WTC11 (cell line): ENCODE measurements at regions not wholly inside any gene's neighbourhood (a gene's known extent, or its start where the extent isn't known, plus 50 kb on each side); places are given as distances from the start of the nearest gene placed in this dataset.

Experiments
- ATAC-seq: fragments of 200-7000 bp; cut with Tn5 transposase; 2 replicates; pipeline ENCODE4 v1.10.0; 2021; ENCODE audit warnings: mild to moderate bottlenecking, moderate library complexity
- CTCF ChIA-PET: fragments of 300-600 bp; sonication (Branson Sonifier 250); formaldehyde crosslinking; loops from one replicate; lab custom pipeline; 2021; ENCODE audit warnings: antibody characterized with exemption; lab: Charles Lee
- POLR2A ChIA-PET: fragments of 350-600 bp; sonication (Branson Sonifier 250); formaldehyde crosslinking; loops from one replicate; lab custom pipeline; 2021; ENCODE audit warnings: antibody characterized with exemption; lab: Charles Lee
- DNase-seq: peaks from one replicate; pipeline ENCODE4 v3.0.0; 2021; ENCODE audit warnings: low spot score
- H3K27ac Mint-ChIP-seq: 2 replicates; pipeline ENCODE4 v1.8.0; 2021; ENCODE audit warnings: mixed read lengths
- H3K27me3 Mint-ChIP-seq: 2 replicates; pipeline ENCODE4 v1.8.0; 2021; ENCODE audit warnings: low read depth, mild to moderate bottlenecking, moderate library complexity, mixed read lengths
- H3K36me3 Mint-ChIP-seq: 2 replicates; pipeline ENCODE4 v1.8.0; 2021; ENCODE audit warnings: mixed read lengths
- H3K4me1 Mint-ChIP-seq: 2 replicates; pipeline ENCODE4 v1.8.0; 2022; ENCODE audit warnings: mixed read lengths
- H3K4me3 Mint-ChIP-seq: 2 replicates; pipeline ENCODE4 v1.8.0; 2021; ENCODE audit warnings: mild to moderate bottlenecking, moderate library complexity, mixed read lengths
- H3K9me3 Mint-ChIP-seq: 2 replicates; pipeline ENCODE4 v1.8.0; 2021; ENCODE audit warnings: mixed read lengths
- ARID4B ChIP-seq: sonication (generic); formaldehyde crosslinking; IDR thresholded peaks from 2 replicates; pipeline ENCODE4 v1.8.0; 2023; ENCODE audit warnings: missing genetic modification reagents, mild to moderate bottlenecking, borderline replicate concordance
- CREB1 ChIP-seq: sonication (generic); formaldehyde crosslinking; IDR thresholded peaks from 2 replicates; pipeline ENCODE4 v1.8.0; 2023; ENCODE audit warnings: mild to moderate bottlenecking, missing genetic modification reagents
- CREM ChIP-seq: sonication (generic); formaldehyde crosslinking; IDR thresholded peaks from 2 replicates; pipeline ENCODE4 v1.8.1; 2022; ENCODE audit warnings: mild to moderate bottlenecking, missing genetic modification reagents, moderate library complexity
- ELF4 ChIP-seq: sonication (generic); formaldehyde crosslinking; IDR thresholded peaks from 2 replicates; pipeline ENCODE4 v1.8.1; 2022; ENCODE audit warnings: low read depth, mild to moderate bottlenecking, moderate library complexity, missing genetic modification reagents
- ERG ChIP-seq: fragments of 250-450 bp; sonication (Bioruptor Pico); IDR thresholded peaks from 2 replicates; pipeline ENCODE4 v1.8.0; 2021; ENCODE audit warnings: mild to moderate bottlenecking
- ETV6 ChIP-seq: sonication (generic); formaldehyde crosslinking; IDR thresholded peaks from 2 replicates; pipeline ENCODE4 v1.8.1; 2022; ENCODE audit warnings: mild to moderate bottlenecking, missing genetic modification reagents
- FOXJ3 ChIP-seq: sonication (generic); formaldehyde crosslinking; IDR thresholded peaks from 2 replicates; pipeline ENCODE4 v1.9.0; 2021; ENCODE audit warnings: missing genetic modification reagents, mild to moderate bottlenecking, borderline replicate concordance
- FOXK1 ChIP-seq: sonication (generic); formaldehyde crosslinking; IDR thresholded peaks from 2 replicates; pipeline ENCODE4 v1.8.0; 2022; ENCODE audit warnings: mild to moderate bottlenecking, moderate library complexity, missing genetic modification reagents
- FOXP1 ChIP-seq: sonication (generic); formaldehyde crosslinking; IDR thresholded peaks from 2 replicates; pipeline ENCODE4 v1.8.0; 2022; ENCODE audit warnings: missing genetic modification reagents, mild to moderate bottlenecking, moderate library complexity, borderline replicate concordance
- GRHL2 ChIP-seq: fragments of 250-450 bp; sonication (Bioruptor Pico); IDR thresholded peaks from 2 replicates; pipeline ENCODE4 v1.8.0; 2022; ENCODE audit warnings: mild to moderate bottlenecking, moderate library complexity; ENCODE audit not compliant: insufficient replicate concordance, severe bottlenecking
- GTF2I ChIP-seq: fragments of 250-450 bp; sonication (Bioruptor Pico); conservative IDR thresholded peaks from 2 replicates; pipeline ENCODE4 v1.4.0; 2021; ENCODE audit warnings: mild to moderate bottlenecking
- JUN ChIP-seq: sonication (generic); formaldehyde crosslinking; IDR thresholded peaks from 2 replicates; pipeline ENCODE4 v1.8.0; 2023; ENCODE audit warnings: mild to moderate bottlenecking, missing genetic modification reagents
- MXD4 ChIP-seq: fragments of 250-450 bp; sonication (Bioruptor Pico); IDR thresholded peaks from 2 replicates; pipeline ENCODE4 v1.8.0; 2021; ENCODE audit warnings: mild to moderate bottlenecking, moderate library complexity, borderline replicate concordance
- NFATC4 ChIP-seq: fragments of 250-450 bp; sonication (Bioruptor Pico); IDR thresholded peaks from 2 replicates; pipeline ENCODE4 v1.9.0; 2021; ENCODE audit warnings: mild to moderate bottlenecking
- NFE2L1 ChIP-seq: sonication (generic); formaldehyde crosslinking; IDR thresholded peaks from 2 replicates; pipeline ENCODE4 v1.8.1; 2023; ENCODE audit warnings: missing genetic modification reagents
- NR1H2 ChIP-seq: sonication (generic); formaldehyde crosslinking; IDR thresholded peaks from 2 replicates; pipeline ENCODE4 v1.9.0; 2021; ENCODE audit warnings: mild to moderate bottlenecking, moderate library complexity, missing genetic modification reagents
- PRRX2 ChIP-seq: fragments of 250-450 bp; sonication (Bioruptor Pico); IDR thresholded peaks from 2 replicates; pipeline ENCODE4 v1.8.0; 2021; ENCODE audit warnings: mild to moderate bottlenecking
- SMAD3 ChIP-seq: sonication (generic); formaldehyde crosslinking; IDR thresholded peaks from 2 replicates; pipeline ENCODE4 v1.8.0; 2022; ENCODE audit warnings: missing genetic modification reagents, mild to moderate bottlenecking, borderline replicate concordance
- TCF7 ChIP-seq: sonication (generic); formaldehyde crosslinking; IDR thresholded peaks from 2 replicates; pipeline ENCODE4 v1.8.0; 2022; ENCODE audit warnings: mild to moderate bottlenecking, low read depth, missing genetic modification reagents, moderate library complexity
- TEAD4 ChIP-seq: sonication (generic); formaldehyde crosslinking; IDR thresholded peaks from 2 replicates; pipeline ENCODE4 v1.8.0; 2022; ENCODE audit warnings: mild to moderate bottlenecking, missing genetic modification reagents
- ZNF219 ChIP-seq: sonication (generic); formaldehyde crosslinking; IDR thresholded peaks from 2 replicates; pipeline ENCODE4 v1.8.0; 2023; ENCODE audit warnings: missing genetic modification reagents, mild to moderate bottlenecking, borderline replicate concordance
- ZNF317 ChIP-seq: sonication (generic); formaldehyde crosslinking; IDR thresholded peaks from 2 replicates; pipeline ENCODE4 v1.8.1; 2023; ENCODE audit warnings: low read depth, mild to moderate bottlenecking, moderate library complexity, missing genetic modification reagents, borderline replicate concordance
- ZNF416 ChIP-seq: fragments of 250-450 bp; sonication (Bioruptor Pico); IDR thresholded peaks from 2 replicates; pipeline ENCODE4 v1.9.0; 2021; ENCODE audit warnings: mild to moderate bottlenecking, inconsistent platforms
- ZNF425 ChIP-seq: fragments of 250-450 bp; sonication (Bioruptor Pico); conservative IDR thresholded peaks from 2 replicates; pipeline ENCODE4 v1.9.0; 2021; ENCODE audit warnings: mild to moderate bottlenecking
- ZNF671 ChIP-seq: fragments of 250-450 bp; sonication (Bioruptor Pico); IDR thresholded peaks from 2 replicates; pipeline ENCODE4 v1.8.0; 2021; ENCODE audit warnings: mild to moderate bottlenecking

GRCh38 chr20:40864470-40864869, 164.2 kb upstream of the TOP1 start (continued):
- TF ChIP-seq ZNF425 = no peak
- no peak for TF ChIP-seq GTF2I (CRISPR knock-in tag)
- no peak for TF ChIP-seq ERG (CRISPR knock-in tag)
- no peak for TF ChIP-seq FOXJ3
- TF ChIP-seq JUN (CRISPR knock-in tag) = no peak
- TF ChIP-seq, all 79 proteins: peak for 0

- no peak for TF ChIP-seq FOXK1 (CRISPR knock-in tag)
- TF ChIP-seq SMAD3 (CRISPR knock-in tag) = no peak
- no peak for TF ChIP-seq ZNF219 (CRISPR knock-in tag)
- no peak for TF ChIP-seq MXD4 (CRISPR knock-in tag)
- no peak for TF ChIP-seq TEAD4
- TF ChIP-seq PRRX2 (CRISPR knock-in tag) = no peak
- no peak for TF ChIP-seq NR1H2 (CRISPR knock-in tag)
- no peaks in the 10 kb centered on the region for H3K36me3 Mint-ChIP-seq
These were observed 163.5 kb upstream of the TOP1 start for GRCh38 chr20:40865095-40865494.

GRCh38 chr20:40866056-40866455, 162.6 kb upstream of the TOP1 start:
- H3K4me3 Mint-ChIP-seq = no peak overlapping the region
- POLR2A ChIA-PET = no interaction called here
- no peaks in the 10 kb centered on the region for H3K27me3 Mint-ChIP-seq
- H3K27ac Mint-ChIP-seq = no peak overlapping the region
- ATAC-seq = no peak
- TF ChIP-seq ZNF416 (CRISPR knock-in tag) (no peak), NFATC4 (CRISPR knock-in tag) (no peak), FOXP1 (CRISPR knock-in tag) (no peak)
- TF ChIP-seq, all 79 proteins: peak for 0
- CTCF ChIA-PET = interaction anchor here (1.0 kb wide), 1 partner anchor 80 kb away, joined by 3 read pairs; no protein-coding TSS in a partner anchor
- Mint-ChIP-seq H3K9me3 (no peaks in the 10 kb centered on the region), H3K4me1 (peaks cover 7% of the 10 kb centered on the region), H3K36me3 (no peaks in the 10 kb centered on the region)
- no peak for DNase-seq

More at GRCh38 chr20:40865095-40865494, 163.5 kb upstream of the TOP1 start:
- no peak overlapping the region for H3K27ac Mint-ChIP-seq
- ATAC-seq = no peak
- no peaks in the 10 kb centered on the region for H3K9me3 Mint-ChIP-seq
- CTCF ChIA-PET = no interaction called here
- H3K27me3 Mint-ChIP-seq = no peaks in the 10 kb centered on the region
- DNase-seq = no peak
- peaks cover 7% of the 10 kb centered on the region for H3K4me1 Mint-ChIP-seq
- POLR2A ChIA-PET = no interaction called here
- H3K4me3 Mint-ChIP-seq = no peak overlapping the region

- ChIA-PET POLR2A (no interaction called here), CTCF (no interaction called here)
- Mint-ChIP-seq H3K4me3 (no peak overlapping the region), H3K36me3 (no peaks in the 10 kb centered on the region), H3K4me1 (peaks cover 7% of the 10 kb centered on the region), H3K27ac (no peak overlapping the region), H3K27me3 (no peaks in the 10 kb centered on the region)
- ATAC-seq = no peak
- no peak for DNase-seq
- TF ChIP-seq ARID4B (CRISPR knock-in tag) (no peak), ZNF416 (CRISPR knock-in tag) (no peak), NFATC4 (CRISPR knock-in tag) (no peak), ELF4 (CRISPR knock-in tag) (no peak), ZNF317 (CRISPR knock-in tag) (no peak), GRHL2 (CRISPR knock-in tag) (no peak), CREB1 (CRISPR knock-in tag) (no peak), NFE2L1 (CRISPR knock-in tag) (no peak), CREM (no peak), ZNF671 (CRISPR knock-in tag) (no peak), JUN (CRISPR knock-in tag) (no peak), TCF7 (no peak), ETV6 (CRISPR knock-in tag) (no peak)
- TF ChIP-seq, all 79 proteins: peak for 0
- H3K9me3 Mint-ChIP-seq = peaks cover 4% of the 10 kb centered on the region
These were observed 159.9 kb upstream of the TOP1 start for GRCh38 chr20:40868551-40869217.
